AG09309 (cell line): ENCODE measurements at regions not wholly inside any gene's neighbourhood (a gene's known extent, or its start where the extent isn't known, plus 50 kb on each side); places are given as distances from the start of the nearest gene placed in this dataset.

Source experiments
- DNase-seq: peaks from one replicate; pipeline ENCODE4 v3.0.0-alpha.2; 2010; ENCODE audit warnings: low read depth
- H3K4me3 ChIP-seq: 2 replicates; pipeline ENCODE4 v1.5.1; 2011; ENCODE audit warnings: mild to moderate bottlenecking, low read depth, low read length, moderate library complexity; ENCODE audit not compliant: control insufficient read depth
- CTCF ChIP-seq: IDR thresholded peaks from 2 replicates; pipeline ENCODE4 v1.5.1; 2011; ENCODE audit warnings: mild to moderate bottlenecking, low read depth, low read length, inconsistent platforms; ENCODE audit not compliant: insufficient read depth, control insufficient read depth; ENCODE audit errors: missing control alignments

- TF ChIP-seq CTCF: no peak
- H3K4me3 ChIP-seq: no peak overlapping the region
- DNase-seq: no peak
These were observed 245.1 kb downstream of the SOX11 start for GRCh38 chr2:5937321-5937720.

- TF ChIP-seq CTCF: no peak
- DNase-seq: no peak
- H3K4me3 ChIP-seq: no peak overlapping the region
These were observed 245.8 kb downstream of the SOX11 start for GRCh38 chr2:5937851-5938565.

GRCh38 chr2:5938566-5938896, 246.3 kb downstream of the SOX11 start:
- no peak for DNase-seq
- H3K4me3 ChIP-seq: no peak overlapping the region
- TF ChIP-seq CTCF: no peak

- DNase-seq: no peak
- no peak for TF ChIP-seq CTCF
- H3K4me3 ChIP-seq: no peak overlapping the region
These were observed 247.4 kb downstream of the SOX11 start for GRCh38 chr2:5939553-5939952.

GRCh38 chr2:5940596-5941535, 248.7 kb downstream of the SOX11 start:
- no peak for TF ChIP-seq CTCF
- H3K4me3 ChIP-seq: no peak overlapping the region
- DNase-seq: no peak

GRCh38 chr2:5942204-5942603, 250.0 kb downstream of the SOX11 start:
- no peak for TF ChIP-seq CTCF
- DNase-seq: no peak
- H3K4me3 ChIP-seq: no peak overlapping the region

- TF ChIP-seq CTCF: no peak
- DNase-seq: no peak
- H3K4me3 ChIP-seq: no peak overlapping the region
These were observed 253.6 kb downstream of the SOX11 start for GRCh38 chr2:5945742-5946141.
